ENCODE measurements at regions not wholly inside any gene's neighbourhood (a gene's known extent, or its start where the extent isn't known, plus 50 kb on each side); places are given as distances from the start of the nearest gene placed in this dataset.

GRCh38 chr1:199009447-199009846 lies 370.6 kb downstream of the PTPRC start (continued):
- TF ChIP-seq NKRF (conservative IDR thresholded peaks at IDR 0.05) (no peak), E4F1 (IDR thresholded peaks at IDR 0.05; ENCODE audit: borderline replicate concordance, partially characterized antibody) (no peak), EGR1 (IDR thresholded peaks at IDR 0.05; ENCODE audit: borderline replicate concordance in 1 of 2, low read depth in 2 of 2, low read length in 2 of 2) (no peak), CREB1 (IDR thresholded peaks at IDR 0.05; ENCODE audit: low read depth) (no peak), BACH1 (IDR thresholded peaks at IDR 0.05; ENCODE audit: borderline replicate concordance) (no peak), MTA3 (IDR thresholded peaks at IDR 0.05; ENCODE audit: borderline replicate concordance, low read length) (peak; percentile 46; the same call in 1 of the 2 replicates), RBBP5 (conservative IDR thresholded peaks at IDR 0.05) (no peak), RUNX3 (IDR thresholded peaks at IDR 0.05; ENCODE audit: low read length) (peak; percentile 92), ATF2 (IDR thresholded peaks at IDR 0.05; ENCODE audit: low read length) (peak; percentile 68; the same call in 1 of the 2 replicates), CREM (IDR thresholded peaks at IDR 0.05; ENCODE audit: low read depth) (peak; percentile 60), SMAD5 (IDR thresholded peaks at IDR 0.05; ENCODE audit: low read depth) (no peak), MEF2A (IDR thresholded peaks at IDR 0.05; ENCODE audit: insufficient read depth, low read depth, low read length) (peak; percentile 90), TBL1XR1 (IDR thresholded peaks at IDR 0.05; ENCODE audit: low read depth, low read length) (0 out of 2 replicates have a peak, but pooled peaks have one; percentile 41), CBX5 (IDR thresholded peaks at IDR 0.05; ENCODE audit: low read depth) (no peak), ZNF384 (IDR thresholded peaks at IDR 0.05; ENCODE audit: borderline replicate concordance, low read depth, low read length) (peak; percentile 79; the same call in 1 of the 2 replicates), IKZF2 (IDR thresholded peaks at IDR 0.05) (0 out of 4 replicates have a peak, but pooled peaks of 1 of the 2 experiments have one; percentile 16), SKIL (IDR thresholded peaks at IDR 0.05; ENCODE audit: low read depth, poor library complexity, severe bottlenecking) (peak; percentile 42), SIN3A (IDR thresholded peaks at IDR 0.05; ENCODE audit: low read depth, low read length) (no peak), MEF2B (IDR thresholded peaks at IDR 0.05; ENCODE audit: partially characterized antibody, poor library complexity, severe bottlenecking) (peak; percentile 83)
- TF ChIP-seq, protein P1, sequence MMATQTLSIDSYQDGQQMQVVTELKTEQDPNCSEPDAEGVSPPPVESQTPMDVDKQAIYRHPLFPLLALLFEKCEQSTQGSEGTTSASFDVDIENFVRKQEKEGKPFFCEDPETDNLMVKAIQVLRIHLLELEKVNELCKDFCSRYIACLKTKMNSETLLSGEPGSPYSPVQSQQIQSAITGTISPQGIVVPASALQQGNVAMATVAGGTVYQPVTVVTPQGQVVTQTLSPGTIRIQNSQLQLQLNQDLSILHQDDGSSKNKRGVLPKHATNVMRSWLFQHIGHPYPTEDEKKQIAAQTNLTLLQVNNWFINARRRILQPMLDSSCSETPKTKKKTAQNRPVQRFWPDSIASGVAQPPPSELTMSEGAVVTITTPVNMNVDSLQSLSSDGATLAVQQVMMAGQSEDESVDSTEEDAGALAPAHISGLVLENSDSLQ (IDR thresholded peaks at IDR 0.05): no peak
- TF ChIP-seq, protein P2, sequence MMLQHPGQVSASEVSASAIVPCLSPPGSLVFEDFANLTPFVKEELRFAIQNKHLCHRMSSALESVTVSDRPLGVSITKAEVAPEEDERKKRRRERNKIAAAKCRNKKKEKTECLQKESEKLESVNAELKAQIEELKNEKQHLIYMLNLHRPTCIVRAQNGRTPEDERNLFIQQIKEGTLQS (IDR thresholded peaks at IDR 0.05; ENCODE audit: borderline replicate concordance, extremely low read depth, low read depth, low read length): no peak
